T-helper 1 cell (primary cell): ENCODE measurements at regions not wholly inside any gene's neighbourhood (a gene's known extent, or its start where the extent isn't known, plus 50 kb on each side); places are given as distances from the start of the nearest gene placed in this dataset.
"Not testable (repeated sequence)": the region's sequence is repeated elsewhere in the genome, so short reads cannot be mapped to it uniquely, and the experiment has no call there.

Experiments used
- DNase-seq, 5 donors: peaks; one replicate each; pipeline ENCODE4 v3.0.0-alpha.2; 2012 to 2020

- DNase-seq: no peak
These were observed 92.3 kb upstream of the THUMPD2 start for GRCh38 chr2:39871291-39871761.

GRCh38 chr2:39870871-39871270 lies 91.8 kb upstream of the THUMPD2 start:
- DNase-seq: no peak

GRCh38 chr2:39867268-39867667 lies 88.2 kb upstream of the THUMPD2 start:
- no peak for DNase-seq

- no peak for DNase-seq
These were observed 86.7 kb upstream of the THUMPD2 start for GRCh38 chr2:39865751-39866150.

- DNase-seq: not testable (repeated sequence)
These were observed 84.6 kb upstream of the THUMPD2 start for GRCh38 chr2:39863672-39864071.

GRCh38 chr2:39860538-39860937 lies 81.5 kb upstream of the THUMPD2 start:
- DNase-seq: no peak

- DNase-seq: no peak
These were observed 79.6 kb upstream of the THUMPD2 start for GRCh38 chr2:39858677-39859076.

GRCh38 chr2:39855856-39856255 lies 76.8 kb upstream of the THUMPD2 start:
- no peak for DNase-seq

- no peak for DNase-seq
These were observed 75.7 kb upstream of the THUMPD2 start for GRCh38 chr2:39854771-39855170.

- no peak for DNase-seq
These were observed 73.8 kb upstream of the THUMPD2 start for GRCh38 chr2:39852831-39853230.

GRCh38 chr2:39851651-39852110 lies 72.6 kb upstream of the THUMPD2 start:
- DNase-seq: no peak

GRCh38 chr2:39851251-39851650 lies 72.2 kb upstream of the THUMPD2 start:
- DNase-seq: no peak

GRCh38 chr2:39849982-39850526 lies 71.0 kb upstream of the THUMPD2 start:
- no peak for DNase-seq

- DNase-seq: no peak
These were observed 70.0 kb upstream of the THUMPD2 start for GRCh38 chr2:39849064-39849463.

- no peak for DNase-seq
These were observed 66.5 kb upstream of the THUMPD2 start for GRCh38 chr2:39845460-39846146.

- DNase-seq: no peak
These were observed 60.3 kb upstream of the THUMPD2 start for GRCh38 chr2:39839261-39839848.

- no peak for DNase-seq
These were observed 59.5 kb upstream of the THUMPD2 start for GRCh38 chr2:39838589-39838988.

GRCh38 chr2:39837856-39838453 lies 58.9 kb upstream of the THUMPD2 start:
- peak in 1 of 5 donors; percentile 15 for DNase-seq

GRCh38 chr2:39836638-39837037 lies 57.6 kb upstream of the THUMPD2 start:
- no peak for DNase-seq

- DNase-seq: no peak
These were observed 55.4 kb upstream of the THUMPD2 start for GRCh38 chr2:39834426-39834825.

- not testable (repeated sequence) for DNase-seq
These were observed 51.6 kb upstream of the THUMPD2 start for GRCh38 chr2:39830610-39831009.
